GM12872 (cell line): ENCODE measurements at regions not wholly inside any gene's neighbourhood (a gene's known extent, or its start where the extent isn't known, plus 50 kb on each side); places are given as distances from the start of the nearest gene placed in this dataset.

Experiments used
- TF ChIP-seq, protein P1 (sequence below): IDR thresholded peaks from 3 replicates; pipeline ENCODE4 v1.5.1; 2011; ENCODE audit warnings: low read depth, mild to moderate bottlenecking, low read length, moderate library complexity; ENCODE audit not compliant: insufficient read depth

GRCh38 chr11:116543911-116544475 lies 228.8 kb downstream of the BUD13 start:
- TF ChIP-seq, protein P1, sequence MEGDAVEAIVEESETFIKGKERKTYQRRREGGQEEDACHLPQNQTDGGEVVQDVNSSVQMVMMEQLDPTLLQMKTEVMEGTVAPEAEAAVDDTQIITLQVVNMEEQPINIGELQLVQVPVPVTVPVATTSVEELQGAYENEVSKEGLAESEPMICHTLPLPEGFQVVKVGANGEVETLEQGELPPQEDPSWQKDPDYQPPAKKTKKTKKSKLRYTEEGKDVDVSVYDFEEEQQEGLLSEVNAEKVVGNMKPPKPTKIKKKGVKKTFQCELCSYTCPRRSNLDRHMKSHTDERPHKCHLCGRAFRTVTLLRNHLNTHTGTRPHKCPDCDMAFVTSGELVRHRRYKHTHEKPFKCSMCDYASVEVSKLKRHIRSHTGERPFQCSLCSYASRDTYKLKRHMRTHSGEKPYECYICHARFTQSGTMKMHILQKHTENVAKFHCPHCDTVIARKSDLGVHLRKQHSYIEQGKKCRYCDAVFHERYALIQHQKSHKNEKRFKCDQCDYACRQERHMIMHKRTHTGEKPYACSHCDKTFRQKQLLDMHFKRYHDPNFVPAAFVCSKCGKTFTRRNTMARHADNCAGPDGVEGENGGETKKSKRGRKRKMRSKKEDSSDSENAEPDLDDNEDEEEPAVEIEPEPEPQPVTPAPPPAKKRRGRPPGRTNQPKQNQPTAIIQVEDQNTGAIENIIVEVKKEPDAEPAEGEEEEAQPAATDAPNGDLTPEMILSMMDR = no peak

GRCh38 chr11:116543099-116543498 lies 229.7 kb downstream of the BUD13 start:
- TF ChIP-seq, protein P1 = no peak

DNA sequence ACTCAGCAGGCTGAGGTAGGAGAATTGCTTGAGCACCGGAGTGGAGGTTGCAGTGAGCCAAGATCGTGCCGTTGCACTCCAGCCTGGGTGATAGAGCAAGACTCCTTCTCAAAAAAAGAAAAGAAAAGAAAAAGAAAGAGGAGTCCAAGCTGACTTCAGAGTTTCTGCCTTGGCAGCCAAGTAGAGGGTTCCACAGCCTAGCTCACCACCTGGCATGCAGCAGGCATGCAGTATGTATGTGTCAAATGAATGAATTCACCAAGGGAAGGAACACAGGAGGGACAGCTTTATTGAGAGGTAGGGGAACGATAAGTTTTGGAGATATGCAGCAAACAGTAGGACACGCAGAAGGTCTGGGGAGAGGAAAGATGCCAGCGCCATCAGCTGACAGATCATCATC lies 230.4 kb downstream of the BUD13 start:
- TF ChIP-seq, protein P1 = no peak

GRCh38 chr11:116541460-116541859 lies 231.3 kb downstream of the BUD13 start:
- TF ChIP-seq, protein P1 = no peak

DNA sequence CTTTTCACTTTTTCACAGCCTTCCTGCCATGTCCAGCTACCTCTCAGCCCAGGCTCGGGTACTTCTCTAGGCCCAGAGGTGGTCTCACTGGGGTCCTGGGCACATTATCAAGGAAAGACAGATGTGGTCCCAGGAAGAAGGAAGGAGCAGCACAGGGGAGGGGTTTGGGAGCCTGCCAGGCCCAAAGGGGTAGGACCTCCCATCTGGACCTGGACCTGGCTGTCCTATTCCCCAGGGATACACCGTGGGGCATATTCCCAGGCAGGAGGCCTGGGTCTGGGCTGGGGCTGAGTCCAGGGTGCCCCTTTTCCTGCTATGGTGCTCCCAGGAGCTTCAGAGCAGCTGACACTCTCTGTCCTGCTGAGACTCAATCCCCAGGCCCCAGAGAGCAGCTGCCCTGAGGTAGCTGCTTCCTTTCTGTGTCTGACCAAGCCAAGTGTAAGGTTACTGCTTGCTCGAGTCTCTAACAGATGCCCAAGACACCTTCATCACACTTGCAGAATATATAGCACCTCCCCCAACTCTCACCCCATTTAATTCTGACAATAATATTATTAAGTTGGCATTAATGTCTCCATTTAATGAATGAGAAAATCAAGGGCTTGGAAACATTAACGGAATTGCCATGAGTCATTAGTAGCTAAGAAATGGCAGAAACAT lies 232.0 kb downstream of the BUD13 start:
- TF ChIP-seq, protein P1 = no peak

- TF ChIP-seq, protein P1 = no peak
Measured at GRCh38 chr11:116539836-116540418, 232.9 kb downstream of the BUD13 start.

- TF ChIP-seq, protein P1 = no peak
Measured at GRCh38 chr11:116539211-116539610, 233.6 kb downstream of the BUD13 start.
